ENCODE measurements at regions not wholly inside any gene's neighbourhood (a gene's known extent, or its start where the extent isn't known, plus 50 kb on each side); places are given as distances from the start of the nearest gene placed in this dataset.

- no peak for TF ChIP-seq CTCF (IDR thresholded peaks at IDR 0.05; ENCODE audit: control insufficient read depth, insufficient read depth, low read depth, low read length, missing control alignments)
- DNase-seq (ENCODE audit: low read depth) = no peak
- H3K4me3 ChIP-seq (ENCODE audit: control insufficient read depth, low read depth, low read length) = no peak overlapping the region
These were observed 169.2 kb downstream of the METTL4 start for GRCh38 chr18:2402084-2402483.

- no peak for DNase-seq (ENCODE audit: low read depth)
- no peak overlapping the region for H3K4me3 ChIP-seq (ENCODE audit: control insufficient read depth, low read depth, low read length)
- TF ChIP-seq CTCF (IDR thresholded peaks at IDR 0.05; ENCODE audit: control insufficient read depth, insufficient read depth, low read depth, low read length, missing control alignments) = no peak
These were observed 164.8 kb downstream of the METTL4 start for GRCh38 chr18:2406544-2406943.

GRCh38 chr18:2407961-2408360, 163.3 kb downstream of the METTL4 start:
- no peak overlapping the region for H3K4me3 ChIP-seq (ENCODE audit: control insufficient read depth, low read depth, low read length)
- TF ChIP-seq CTCF (IDR thresholded peaks at IDR 0.05; ENCODE audit: control insufficient read depth, insufficient read depth, low read depth, low read length, missing control alignments) = no peak
- DNase-seq (ENCODE audit: low read depth) = no peak

- DNase-seq (ENCODE audit: low read depth) = no peak
These were observed 161.4 kb downstream of the METTL4 start for GRCh38 chr18:2409906-2410305.

GRCh38 chr18:2410688-2411087, 160.6 kb downstream of the METTL4 start:
- no peak for DNase-seq (ENCODE audit: low read depth)
- no peak for TF ChIP-seq CTCF (IDR thresholded peaks at IDR 0.05; ENCODE audit: control insufficient read depth, insufficient read depth, low read depth, low read length, missing control alignments)
- no peak overlapping the region for H3K4me3 ChIP-seq (ENCODE audit: control insufficient read depth, low read depth, low read length)

More at GRCh38 chr18:2409906-2410305, 161.4 kb downstream of the METTL4 start:
- TF ChIP-seq CTCF (IDR thresholded peaks at IDR 0.05; ENCODE audit: control insufficient read depth, insufficient read depth, low read depth, low read length, missing control alignments) = no peak
- H3K4me3 ChIP-seq (ENCODE audit: control insufficient read depth, low read depth, low read length) = no peak overlapping the region

GRCh38 chr18:2411381-2411960, 159.8 kb downstream of the METTL4 start:
- DNase-seq (ENCODE audit: low read depth) = no peak
- H3K4me3 ChIP-seq (ENCODE audit: control insufficient read depth, low read depth, low read length) = no peak overlapping the region
- no peak for TF ChIP-seq CTCF (IDR thresholded peaks at IDR 0.05; ENCODE audit: control insufficient read depth, insufficient read depth, low read depth, low read length, missing control alignments)

GRCh38 chr18:2412281-2412680, 159.0 kb downstream of the METTL4 start:
- TF ChIP-seq CTCF (IDR thresholded peaks at IDR 0.05; ENCODE audit: control insufficient read depth, insufficient read depth, low read depth, low read length, missing control alignments) = no peak
- no peak overlapping the region for H3K4me3 ChIP-seq (ENCODE audit: control insufficient read depth, low read depth, low read length)
- DNase-seq (ENCODE audit: low read depth) = no peak

All from AG09309 (cell line).